Gastrocnemius medialis (tissue), 4 donors: ENCODE measurements at regions not wholly inside any gene's neighbourhood (a gene's known extent, or its start where the extent isn't known, plus 50 kb on each side); places are given as distances from the start of the nearest gene placed in this dataset.

Experiments
- ATAC-seq, 2 donors: fragments of 150-250 bp; one replicate each; pipeline ENCODE4 v1.9.1; 2016
- DNase-seq, 2 donors: peaks; one replicate each; pipeline ENCODE4 v3.0.0-alpha.2; 2019
- H3K27ac ChIP-seq, 4 donors: fragments of 200-600 bp; sonication (generic); 1 replicate in 1 of 4; 2 replicates in 3 of 4; pipeline ENCODE4 v1.5.1; 2016 to 2018; ENCODE audit warnings: mild to moderate bottlenecking in 2 of 4, moderate library complexity in 1 of 4
- H3K27me3 ChIP-seq, 3 donors: fragments of 200-600 bp; sonication (generic) in 2 of 3; 1 replicate in 1 of 3; 2 replicates in 2 of 3; pipeline versions ENCODE4 v1.5.1 to v1.6.0; 2016 to 2019; ENCODE audit warnings: mild to moderate bottlenecking in 1 of 3, moderate library complexity in 1 of 3
- H3K36me3 ChIP-seq, 2 donors: fragments of 200-600 bp; sonication (generic) in 1 of 2; one replicate each; pipeline ENCODE4 v1.5.1; 2017 to 2018
- H3K4me1 ChIP-seq, 2 donors: fragments of 200-600 bp; sonication (generic) in 1 of 2; one replicate each; pipeline ENCODE4 v1.5.1; 2016 to 2017; ENCODE audit warnings: mild to moderate bottlenecking in 2 of 2
- H3K4me3 ChIP-seq, 4 donors: fragments of 200-600 bp; sonication (generic) in 3 of 4; 1 replicate in 1 of 4; 2 replicates in 3 of 4; pipeline ENCODE4 v1.5.1; 2016 to 2019; ENCODE audit warnings: mild to moderate bottlenecking in 2 of 4
- H3K9me3 ChIP-seq, 3 donors: fragments of 200-600 bp; sonication (generic) in 2 of 3; 1 replicate in 1 of 3; 2 replicates in 2 of 3; pipeline ENCODE4 v1.5.1; 2016 to 2019
- CTCF ChIP-seq, 5 experiments: fragments of 450-650 bp in 3 of 5; fragments of 200-600 bp in 2 of 5; sonication (generic) in 2 of 5; IDR thresholded peaks in 4 of 5; conservative IDR thresholded peaks in 1 of 5; 1 replicate in 4 of 5; 2 replicates in 1 of 5; pipeline ENCODE4 v1.5.1; 2016 to 2019; ENCODE audit warnings: antibody characterized with exemption in 5 of 5, mild to moderate bottlenecking in 3 of 5, moderate library complexity in 3 of 5
- POLR2A ChIP-seq, 2 donors: fragments of 450-650 bp; IDR thresholded peaks; one replicate each; pipeline ENCODE4 v1.6.1; 2017; ENCODE audit warnings: antibody characterized with exemption in 2 of 2, mild to moderate bottlenecking in 2 of 2, moderate library complexity in 2 of 2
- in situ Hi-C, 4 donors: fragments of 200-750 bp; cut with MboI; loops; one replicate each; pipeline versions ENCODE4 v1.15.0 to v1.8.0; 2017; ENCODE audit warnings: low sequenced_read_pairs in 4 of 4
- intact Hi-C: fragments of 100-400 bp; cut with DNase I; formaldehyde crosslinking; loops from one replicate; pipeline ENCODE4 v1.15.1; 2023; ENCODE audit warnings: low total_unique reads

DNA sequence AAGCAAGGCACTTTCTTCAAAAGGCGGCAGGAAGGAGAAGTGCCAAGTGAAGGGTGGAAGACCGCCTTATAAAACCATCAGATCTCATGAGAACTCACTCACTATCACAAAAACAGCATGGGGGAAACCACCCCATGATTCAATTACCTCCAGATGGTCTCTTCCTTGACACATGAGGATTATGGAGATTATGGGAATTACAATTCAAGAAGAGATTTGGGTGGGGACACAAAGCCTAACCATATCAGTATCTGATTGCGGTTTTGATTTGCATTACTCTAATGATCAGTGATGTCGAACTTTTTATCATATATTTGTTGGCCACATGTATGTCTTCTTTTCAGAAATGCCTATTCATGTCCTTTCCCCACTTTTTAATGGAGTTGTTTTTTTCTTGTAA lies 549.3 kb upstream of the IL12A start:
- Histone ChIP-seq H3K27ac (no peak overlapping the region), H3K4me1 (no peaks in the 10 kb centered on the region), H3K9me3 (no peaks in the 10 kb centered on the region), H3K27me3 (no peaks in the 10 kb centered on the region), H3K4me3 (no peak overlapping the region), H3K36me3 (no peaks in the 10 kb centered on the region)
- DNase-seq = no peak
- intact Hi-C loops (no loop called here), in situ Hi-C loops (loop anchor here in 1 of 4 donors (25.0 kb wide), 1 partner anchor 102 kb away; no protein-coding TSS in a partner anchor)
- no peak for ATAC-seq
- TF ChIP-seq POLR2A (IDR thresholded peaks at IDR 0.05) (no peak), CTCF (IDR thresholded peaks at IDR 0.05 in 4 of 5, conservative IDR thresholded peaks at IDR 0.05 in 1 of 5) (no peak)

DNA sequence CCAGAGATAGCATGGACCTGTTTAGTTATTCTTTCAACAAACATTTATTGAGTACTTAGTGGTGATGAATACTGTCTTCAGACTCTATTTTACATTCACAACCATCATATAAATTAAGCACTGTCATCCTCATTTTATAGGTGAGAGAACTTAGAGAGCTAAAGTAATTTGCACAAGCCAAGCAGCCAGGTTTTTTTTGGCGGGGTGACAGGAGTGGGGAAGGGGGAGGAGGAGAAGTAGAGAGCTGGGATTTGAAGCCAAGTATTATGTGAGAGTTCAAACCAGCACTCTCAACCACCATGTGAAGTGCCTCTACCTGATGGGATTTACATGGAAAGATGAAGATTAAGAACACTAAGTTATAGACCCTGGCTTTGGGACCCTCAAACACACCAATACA lies 547.4 kb upstream of the IL12A start:
- intact Hi-C loops (no loop called here), in situ Hi-C loops (loop anchor here in 1 of 4 donors (25.0 kb wide), 1 partner anchor 104 kb away; no protein-coding TSS in a partner anchor)
- Histone ChIP-seq H3K36me3 (no peaks in the 10 kb centered on the region), H3K27ac (no peak overlapping the region), H3K9me3 (no peaks in the 10 kb centered on the region), H3K4me3 (no peak overlapping the region), H3K4me1 (no peaks in the 10 kb centered on the region), H3K27me3 (no peaks in the 10 kb centered on the region)
- TF ChIP-seq POLR2A (IDR thresholded peaks at IDR 0.05) (no peak), CTCF (IDR thresholded peaks at IDR 0.05 in 4 of 5, conservative IDR thresholded peaks at IDR 0.05 in 1 of 5) (no peak)
- no peak for ATAC-seq
- no peak for DNase-seq

DNA sequence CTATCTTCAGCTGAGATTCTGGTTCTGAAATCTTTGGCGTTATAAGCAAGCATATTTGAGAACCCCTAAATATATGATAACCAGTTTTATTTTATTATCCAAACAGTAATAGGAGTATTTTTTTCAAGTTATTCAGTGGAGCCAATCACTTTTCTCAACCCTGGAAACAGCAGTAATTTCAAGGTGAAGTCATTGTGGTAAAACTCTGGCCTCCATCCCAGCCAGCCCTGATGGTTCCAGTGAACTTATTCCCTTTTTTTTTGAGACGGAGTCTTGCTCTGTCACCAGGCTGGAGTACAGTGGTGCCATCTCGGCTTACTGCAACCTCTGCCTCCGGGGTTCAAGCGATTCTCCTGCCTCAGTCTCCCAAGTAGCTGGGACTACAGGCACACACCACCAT lies 545.4 kb upstream of the IL12A start:
- H3K27me3 ChIP-seq = no peaks in the 10 kb centered on the region
- intact Hi-C loops = no loop called here
- H3K36me3 ChIP-seq = no peaks in the 10 kb centered on the region
- in situ Hi-C loops = loop anchor here in 1 of 4 donors (25.0 kb wide), 1 partner anchor 106 kb away; no protein-coding TSS in a partner anchor
- no peak for DNase-seq
- no peak for ATAC-seq
- no peak overlapping the region for H3K27ac ChIP-seq
- H3K4me3 ChIP-seq = no peak overlapping the region
- no peaks in the 10 kb centered on the region for H3K4me1 ChIP-seq
- no peaks in the 10 kb centered on the region for H3K9me3 ChIP-seq
- no peak for TF ChIP-seq POLR2A (IDR thresholded peaks at IDR 0.05)

DNA sequence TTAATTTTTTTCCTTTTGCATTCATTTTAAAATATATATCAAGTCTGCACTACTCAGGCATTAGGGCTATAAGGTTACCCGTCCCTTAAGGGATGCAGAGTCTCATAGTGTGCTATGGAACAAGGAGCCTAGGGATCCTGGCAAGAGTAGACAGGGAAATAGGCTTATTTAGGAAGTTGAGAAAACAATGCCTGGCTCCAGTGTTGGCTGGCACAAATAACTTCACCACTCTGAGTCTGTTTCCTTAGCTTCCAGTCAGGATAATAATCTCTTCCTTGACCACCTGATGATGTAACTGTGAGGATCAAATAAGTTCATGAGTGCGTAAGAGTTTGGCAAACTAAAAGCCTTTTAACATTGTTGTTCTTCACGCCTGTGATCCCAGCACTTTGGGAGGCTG lies 540.8 kb upstream of the IL12A start:
- intact Hi-C loops = no loop called here
- in situ Hi-C loops = loop anchor here in 1 of 4 donors (25.0 kb wide), 1 partner anchor 111 kb away; no protein-coding TSS in a partner anchor
- Histone ChIP-seq H3K27ac (no peak overlapping the region), H3K9me3 (no peaks in the 10 kb centered on the region), H3K36me3 (no peaks in the 10 kb centered on the region), H3K4me1 (no peaks in the 10 kb centered on the region), H3K27me3 (no peaks in the 10 kb centered on the region), H3K4me3 (no peak overlapping the region)
- DNase-seq (no peak), ATAC-seq (no peak)
- TF ChIP-seq POLR2A (IDR thresholded peaks at IDR 0.05) (no peak), CTCF (IDR thresholded peaks at IDR 0.05 in 4 of 5, conservative IDR thresholded peaks at IDR 0.05 in 1 of 5) (no peak)

- Histone ChIP-seq H3K27me3 (no peaks in the 10 kb centered on the region), H3K4me3 (no peak overlapping the region), H3K9me3 (no peaks in the 10 kb centered on the region), H3K36me3 (no peaks in the 10 kb centered on the region), H3K4me1 (no peaks in the 10 kb centered on the region), H3K27ac (no peak overlapping the region)
- TF ChIP-seq POLR2A (IDR thresholded peaks at IDR 0.05) (no peak), CTCF (IDR thresholded peaks at IDR 0.05 in 4 of 5, conservative IDR thresholded peaks at IDR 0.05 in 1 of 5) (no peak)
- DNase-seq (no peak), ATAC-seq (no peak)
- intact Hi-C loops (no loop called here), in situ Hi-C loops (loop anchor here in 1 of 4 donors (25.0 kb wide), 1 partner anchor 112 kb away; no protein-coding TSS in a partner anchor)
These were observed 539.7 kb upstream of the IL12A start for GRCh38 chr3:159448902-159449301.
